ENCODE measurements at regions not wholly inside any gene's neighbourhood (a gene's known extent, or its start where the extent isn't known, plus 50 kb on each side); places are given as distances from the start of the nearest gene placed in this dataset.

- POLR2A ChIA-PET, result interaction anchor here (0.8 kb wide), 1 partner anchor 11 kb away, joined by 3 read pairs; no protein-coding TSS in a partner anchor
- Histone ChIP-seq H3K36me3 (ENCODE audit: insufficient read depth, low read length) (no peaks in the 10 kb centered on the region), H3K4me1 (ENCODE audit: insufficient read depth, low read length) (no peaks in the 10 kb centered on the region), H3K27ac (ENCODE audit: low read depth in 1 of 2, low read length in 2 of 2) (no peak overlapping the region), H3K9me3 (ENCODE audit: control insufficient read depth in 1 of 2, insufficient read depth in 1 of 2, low read length in 2 of 2) (no peaks in the 10 kb centered on the region), H3K4me3 (ENCODE audit: low read length) (no peak overlapping the region), H3K27me3 (ENCODE audit: control insufficient read depth in 1 of 2, insufficient read depth in 2 of 2, low read length in 2 of 2) (no peaks in the 10 kb centered on the region)
- intact Hi-C loops (cut with DNase I, micrococcal nuclease), result no loop called here
- H3K27ac Mint-ChIP-seq, result no peak overlapping the region
- TF ChIP-seq CTCF (IDR thresholded peaks at IDR 0.05), result no peak
- no peaks in the 10 kb centered on the region for H3K9me3 Mint-ChIP-seq
- H3K4me1 Mint-ChIP-seq (ENCODE audit: low read depth), result peaks cover 4% of the 10 kb centered on the region
- no peak overlapping the region for H3K4me3 Mint-ChIP-seq
- H3K36me3 Mint-ChIP-seq (ENCODE audit: low read depth), result no peaks in the 10 kb centered on the region
- ATAC-seq (ENCODE audit: poor library complexity) (no peak), DNase-seq (peak in 3 of 14 experiments; percentile 9 to 27 (median 20))
- no peaks in the 10 kb centered on the region for H3K27me3 Mint-ChIP-seq
- CTCF ChIA-PET, result interaction anchor here (0.6 to 1.4 kb wide), 2 partner anchors 15 to 184 kb away, joined by 3 read pairs; no protein-coding TSS in a partner anchor
These were observed 56.4 kb upstream of the TMC1 start for GRCh38 chr9:72464857-72465592.

DNA sequence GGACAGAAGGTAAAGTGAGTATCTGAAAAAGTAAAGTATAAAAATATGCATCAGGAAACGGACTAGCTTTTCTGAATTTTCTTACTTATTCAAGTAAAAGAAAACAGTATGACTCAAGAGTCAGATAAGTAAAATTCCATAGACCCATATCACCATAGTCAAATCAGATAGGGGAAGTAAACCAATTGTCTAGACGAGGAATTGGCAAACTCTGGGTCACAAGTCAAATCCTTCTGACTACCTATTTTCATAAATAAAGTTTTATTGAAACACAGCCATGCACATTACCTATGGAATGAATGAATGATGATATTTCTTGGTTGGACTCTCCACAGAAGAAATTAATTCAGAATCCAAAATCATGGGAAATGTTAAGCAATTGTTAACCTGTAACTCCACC is 59.1 kb upstream of the TMC1 start:
- no peak for ATAC-seq (ENCODE audit: poor library complexity)

More for the DNA sequence above, 59.1 kb upstream of the TMC1 start:
- intact Hi-C loops (cut with DNase I, micrococcal nuclease), result no loop called here
- Histone ChIP-seq H3K4me3 (ENCODE audit: low read length) (no peak overlapping the region), H3K27me3 (ENCODE audit: control insufficient read depth in 1 of 2, insufficient read depth in 2 of 2, low read length in 2 of 2) (no peaks in the 10 kb centered on the region), H3K27ac (ENCODE audit: low read depth in 1 of 2, low read length in 2 of 2) (no peak overlapping the region), H3K4me1 (ENCODE audit: insufficient read depth, low read length) (no peaks in the 10 kb centered on the region), H3K9me3 (ENCODE audit: control insufficient read depth in 1 of 2, insufficient read depth in 1 of 2, low read length in 2 of 2) (no peaks in the 10 kb centered on the region), H3K36me3 (ENCODE audit: insufficient read depth, low read length) (no peaks in the 10 kb centered on the region)
- H3K27me3 Mint-ChIP-seq, result no peaks in the 10 kb centered on the region
- H3K36me3 Mint-ChIP-seq (ENCODE audit: low read depth), result no peaks in the 10 kb centered on the region
- TF ChIP-seq CTCF (IDR thresholded peaks at IDR 0.05), result no peak
- H3K4me3 Mint-ChIP-seq, result no peak overlapping the region
- no peak overlapping the region for H3K27ac Mint-ChIP-seq
- no peaks in the 10 kb centered on the region for H3K9me3 Mint-ChIP-seq
- ChIA-PET CTCF (no interaction called here), POLR2A (no interaction called here)
- H3K4me1 Mint-ChIP-seq (ENCODE audit: low read depth), result peaks cover 17% of the 10 kb centered on the region
- DNase-seq, result no peak
